NK-92 treated with Interleukin-12 subunit alpha and Interleukin-12 subunit beta, amount 100 ng/mL, for 24 hours (cell line): ENCODE measurements at regions not wholly inside any gene's neighbourhood (a gene's known extent, or its start where the extent isn't known, plus 50 kb on each side); places are given as distances from the start of the nearest gene placed in this dataset.
"Not testable (repeated sequence)": the region's sequence is repeated elsewhere in the genome, so short reads cannot be mapped to it uniquely, and the experiment has no call there.

ENCODE experiments used
- DNase-seq: peaks from one replicate; lab custom pipeline; 2025; lab: John Stamatoyannopoulos, UW

DNA sequence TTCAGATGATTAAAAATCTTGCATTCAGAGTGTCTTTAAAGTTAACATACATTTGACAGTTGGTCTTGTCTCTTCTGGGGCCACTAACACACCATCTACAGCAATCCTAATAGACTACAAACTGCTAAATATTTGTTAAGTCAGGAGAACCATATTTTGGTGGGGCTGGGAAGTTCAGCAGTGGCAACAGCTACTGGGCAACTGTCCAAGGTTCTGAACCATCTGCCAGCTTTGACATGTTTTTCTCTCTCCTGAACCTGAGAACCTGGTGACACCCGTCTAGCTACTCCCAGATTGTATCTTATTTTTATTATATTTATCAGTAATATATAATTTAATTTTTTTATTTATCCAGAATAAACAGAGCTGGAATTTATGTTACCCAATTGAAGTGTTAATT is 199.0 kb upstream of the DPYD start:
- no peak for DNase-seq

- DNase-seq = no peak
Measured at GRCh38 chr1:98113811-98114210, 193.0 kb upstream of the DPYD start.

- no peak for DNase-seq
Measured at GRCh38 chr1:98112626-98113025, 191.8 kb upstream of the DPYD start.

GRCh38 chr1:98110674-98111073 is 189.8 kb upstream of the DPYD start:
- no peak for DNase-seq

DNA sequence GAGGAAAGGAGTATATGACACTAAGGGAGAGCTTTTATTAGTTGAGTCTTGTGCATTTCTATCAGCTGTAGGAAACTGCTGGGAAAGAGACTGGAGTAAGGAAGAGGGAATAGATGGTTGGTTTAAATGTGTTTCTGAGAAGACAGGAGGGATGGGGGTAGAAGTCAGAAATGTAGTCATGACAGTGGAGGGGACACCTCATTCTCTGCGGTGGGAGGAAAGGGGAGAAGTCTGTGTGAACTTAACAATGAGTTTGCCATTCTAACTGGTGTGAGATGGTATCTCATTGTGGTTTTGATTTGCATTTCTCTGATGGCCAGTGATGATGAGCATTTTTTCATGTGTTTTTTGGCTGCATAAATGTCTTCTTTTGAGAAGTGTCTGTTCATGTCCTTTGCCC is 187.5 kb upstream of the DPYD start:
- not testable (repeated sequence) for DNase-seq

- DNase-seq = no peak
Measured at GRCh38 chr1:98107256-98107655, 186.4 kb upstream of the DPYD start.

DNA sequence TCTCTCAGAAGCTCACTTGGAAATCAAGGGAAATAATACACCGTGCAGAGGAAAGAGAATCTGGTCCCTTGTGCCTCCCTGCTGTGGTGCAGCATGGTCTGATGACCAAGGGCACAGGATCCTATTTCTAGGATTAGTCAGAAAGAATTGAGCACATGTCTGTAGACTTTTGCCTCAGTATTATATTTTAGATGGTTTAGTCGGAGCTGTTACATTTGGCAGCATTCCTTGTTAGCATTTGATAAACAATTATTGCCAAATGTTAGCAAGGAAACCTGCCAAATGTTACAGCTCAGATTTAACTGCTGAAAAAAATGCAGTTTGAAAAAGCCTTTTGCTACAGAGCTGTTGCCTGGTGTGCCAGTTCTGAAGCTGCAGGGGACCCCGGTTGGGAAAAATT is 183.5 kb upstream of the DPYD start:
- DNase-seq = no peak

GRCh38 chr1:98103617-98104285 is 182.9 kb upstream of the DPYD start:
- DNase-seq = no peak

GRCh38 chr1:98102345-98103030 is 181.7 kb upstream of the DPYD start:
- no peak for DNase-seq

DNA sequence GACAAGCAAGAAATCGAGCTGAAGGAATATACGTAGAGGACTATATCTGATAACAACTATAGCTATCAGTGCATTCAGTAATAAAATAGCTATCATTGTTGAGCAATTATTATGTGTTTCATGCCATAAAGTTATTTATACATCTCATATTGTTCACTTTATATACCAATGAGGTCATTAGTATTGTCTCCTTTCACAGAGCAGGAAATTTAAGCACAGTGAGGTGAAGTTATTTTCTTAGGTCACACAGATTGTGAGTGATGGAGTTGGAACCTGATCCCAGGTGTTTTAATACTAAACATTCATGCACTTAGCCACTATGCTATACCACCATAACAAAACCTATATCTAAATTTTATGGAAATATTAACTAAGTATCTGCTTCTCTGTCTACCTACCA is 180.5 kb upstream of the DPYD start:
- no peak for DNase-seq

GRCh38 chr1:98099501-98099900 is 178.7 kb upstream of the DPYD start:
- no peak for DNase-seq

GRCh38 chr1:98098473-98098872 is 177.6 kb upstream of the DPYD start:
- DNase-seq = no peak

DNA sequence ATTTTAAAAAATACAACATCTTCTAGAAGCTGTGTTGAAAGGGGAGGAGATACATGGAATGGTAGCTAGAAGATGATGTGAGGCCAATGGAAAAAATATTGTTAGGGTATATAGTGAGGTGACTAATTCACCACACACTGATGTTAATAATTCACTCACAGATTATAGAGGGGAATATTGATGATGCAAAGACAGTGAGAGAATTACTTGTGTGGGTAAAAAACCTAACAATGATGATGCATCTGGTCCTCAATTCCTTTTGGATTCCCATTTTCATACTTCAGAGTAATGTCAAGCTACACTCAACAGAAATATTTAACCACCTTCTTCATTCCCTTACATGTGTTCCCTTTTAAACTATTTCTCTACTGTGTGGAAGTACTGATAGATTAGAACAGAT is 169.5 kb upstream of the DPYD start:
- no peak for DNase-seq

- DNase-seq = no peak
Measured at GRCh38 chr1:98088381-98088780, 167.5 kb upstream of the DPYD start.

GRCh38 chr1:98086796-98087441 is 166.1 kb upstream of the DPYD start:
- DNase-seq = no peak

DNA sequence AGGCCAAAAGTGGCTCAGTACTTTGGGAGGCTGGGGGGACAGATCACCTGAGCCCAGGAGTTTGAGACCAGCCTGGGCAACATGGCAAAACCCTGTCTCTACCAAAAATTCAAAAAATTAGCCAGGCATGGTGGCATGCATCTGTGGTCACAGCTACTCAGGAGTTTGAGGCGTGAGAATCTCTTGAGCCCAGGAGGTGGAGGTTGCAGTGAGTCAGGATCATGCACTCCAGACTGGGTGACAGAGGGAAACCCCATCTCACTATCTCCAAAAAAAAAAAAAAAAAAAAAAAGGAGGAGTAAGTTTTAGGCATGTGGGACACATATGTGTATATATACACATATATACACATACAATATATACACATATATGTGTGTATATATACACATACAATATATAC is 165.3 kb upstream of the DPYD start:
- DNase-seq = no peak

- no peak for DNase-seq
Measured at GRCh38 chr1:98084188-98084587, 163.4 kb upstream of the DPYD start.

GRCh38 chr1:98081944-98082343 is 161.1 kb upstream of the DPYD start:
- DNase-seq = no peak

- no peak for DNase-seq
Measured at GRCh38 chr1:98078596-98078995, 157.8 kb upstream of the DPYD start.

GRCh38 chr1:98077691-98078090 is 156.9 kb upstream of the DPYD start:
- DNase-seq = no peak

- DNase-seq = no peak
Measured at GRCh38 chr1:98075626-98076025, 154.8 kb upstream of the DPYD start.

DNA sequence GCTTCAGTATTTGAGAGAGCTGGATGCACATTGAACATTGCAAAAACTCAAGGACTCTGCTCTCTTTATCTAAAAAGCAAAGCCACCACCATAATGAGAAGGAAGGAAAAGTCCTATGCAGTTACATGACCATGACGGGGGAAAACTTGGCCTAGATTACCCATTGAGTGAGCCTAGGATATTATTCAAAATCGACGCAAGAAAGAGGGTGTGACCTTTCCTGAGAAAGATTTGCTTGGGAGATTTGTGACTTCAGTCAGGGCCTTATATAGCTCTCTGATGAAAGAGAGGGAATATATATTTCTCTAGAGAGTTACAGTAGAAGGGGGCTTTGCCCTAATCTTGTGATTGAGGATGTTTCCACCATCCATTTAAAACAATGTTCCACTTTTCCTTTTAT is 153.0 kb upstream of the DPYD start:
- no peak for DNase-seq

DNA sequence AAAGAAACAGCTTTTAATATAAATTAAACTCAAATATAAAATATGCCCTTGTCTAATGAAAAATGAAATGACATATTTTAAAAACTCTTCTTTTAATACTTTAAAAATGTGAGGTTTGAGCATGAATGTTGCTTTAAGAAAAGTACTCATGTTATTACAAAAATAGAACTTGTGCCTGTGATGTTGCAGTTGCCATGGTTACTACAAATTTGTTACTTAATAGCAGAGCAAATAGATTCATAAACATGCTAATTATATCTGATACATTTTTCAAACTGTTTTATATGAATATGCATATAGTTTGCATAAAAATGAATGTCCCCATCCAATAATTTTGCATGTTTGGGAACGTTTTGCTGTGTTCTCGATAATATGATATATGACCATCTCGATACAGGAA is 152.3 kb upstream of the DPYD start:
- no peak for DNase-seq

- DNase-seq = no peak
Measured at GRCh38 chr1:98072047-98072446, 151.2 kb upstream of the DPYD start.
